ENCODE measurements at regions not wholly inside any gene's neighbourhood (a gene's known extent, or its start where the extent isn't known, plus 50 kb on each side); places are given as distances from the start of the nearest gene placed in this dataset.

GRCh38 chr10:131729361-131729760 is 171.4 kb upstream of the PPP2R2D start:
- no peak for TF ChIP-seq CTCF (IDR thresholded peaks at IDR 0.05; ENCODE audit: insufficient read depth, low read depth, low read length)
- DNase-seq (ENCODE audit: low read depth): no peak
- H3K4me3 ChIP-seq (ENCODE audit: low read depth, low read length): no peak overlapping the region

GRCh38 chr10:131729938-131730660 is 170.7 kb upstream of the PPP2R2D start:
- DNase-seq (ENCODE audit: low read depth): no peak
- TF ChIP-seq CTCF (IDR thresholded peaks at IDR 0.05; ENCODE audit: insufficient read depth, low read depth, low read length): no peak
- H3K4me3 ChIP-seq (ENCODE audit: low read depth, low read length): no peak overlapping the region

GRCh38 chr10:131730771-131731497 is 169.9 kb upstream of the PPP2R2D start:
- H3K4me3 ChIP-seq (ENCODE audit: low read depth, low read length): no peak overlapping the region
- TF ChIP-seq CTCF (IDR thresholded peaks at IDR 0.05; ENCODE audit: insufficient read depth, low read depth, low read length): no peak

GRCh38 chr10:131731780-131732630 is 168.8 kb upstream of the PPP2R2D start:
- TF ChIP-seq CTCF (IDR thresholded peaks at IDR 0.05; ENCODE audit: insufficient read depth, low read depth, low read length): no peak
- DNase-seq (ENCODE audit: low read depth): no peak
- no peak overlapping the region for H3K4me3 ChIP-seq (ENCODE audit: low read depth, low read length)

More at GRCh38 chr10:131730771-131731497, 169.9 kb upstream of the PPP2R2D start:
- DNase-seq (ENCODE audit: low read depth): no peak

DNA sequence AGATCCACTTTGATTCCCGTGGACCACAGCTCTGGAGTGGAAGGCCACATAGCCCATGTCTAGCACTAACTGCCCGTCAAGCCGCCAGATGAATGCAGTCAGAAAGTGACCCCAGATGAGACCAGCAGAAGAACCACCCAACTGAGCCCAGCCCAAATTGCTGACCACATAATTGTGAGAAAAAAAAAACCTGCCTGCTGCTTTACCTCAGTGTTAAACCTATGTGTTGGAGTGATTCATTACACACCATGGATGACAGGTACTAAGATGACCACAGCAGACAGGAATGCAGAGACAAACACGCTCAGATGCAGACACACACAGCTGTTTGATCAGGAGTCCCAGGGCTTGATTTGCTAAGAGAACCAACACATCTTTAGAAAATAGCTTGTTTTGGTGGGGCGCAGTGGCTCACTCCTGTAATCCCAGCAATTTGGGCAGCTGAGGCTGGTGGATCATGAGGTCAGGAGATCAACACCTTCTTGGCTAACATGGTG is 168.1 kb upstream of the PPP2R2D start:
- no peak for TF ChIP-seq CTCF (IDR thresholded peaks at IDR 0.05; ENCODE audit: insufficient read depth, low read depth, low read length)
- H3K4me3 ChIP-seq (ENCODE audit: low read depth, low read length): no peak overlapping the region
- no peak for DNase-seq (ENCODE audit: low read depth)

DNA sequence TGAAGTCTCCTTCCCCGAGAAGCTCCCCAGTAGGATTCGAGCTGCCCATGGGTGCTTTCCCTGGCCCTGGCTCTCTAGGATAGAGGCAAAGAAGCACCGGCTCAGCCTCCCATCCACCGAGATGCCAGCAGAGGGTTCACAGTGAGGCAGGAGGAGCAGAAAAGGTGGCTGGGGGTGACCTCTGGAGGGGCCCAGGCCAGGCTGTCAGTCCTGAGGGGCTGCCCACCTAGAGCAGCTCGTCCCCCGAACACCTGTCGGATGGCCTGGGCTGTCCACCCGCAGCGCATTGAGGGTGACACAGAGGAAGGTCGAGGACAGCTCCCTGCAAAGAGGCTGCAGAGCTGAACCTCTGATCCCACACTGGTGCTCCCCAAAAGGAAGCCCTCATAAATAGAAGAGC is 167.2 kb upstream of the PPP2R2D start:
- TF ChIP-seq CTCF (IDR thresholded peaks at IDR 0.05; ENCODE audit: insufficient read depth, low read depth, low read length): no peak
- H3K4me3 ChIP-seq (ENCODE audit: low read depth, low read length): no peak overlapping the region
- DNase-seq (ENCODE audit: low read depth): no peak

Measured in fibroblast of villous mesenchyme (primary cell).